ENCODE measurements at regions not wholly inside any gene's neighbourhood (a gene's known extent, or its start where the extent isn't known, plus 50 kb on each side); places are given as distances from the start of the nearest gene placed in this dataset.

DNA sequence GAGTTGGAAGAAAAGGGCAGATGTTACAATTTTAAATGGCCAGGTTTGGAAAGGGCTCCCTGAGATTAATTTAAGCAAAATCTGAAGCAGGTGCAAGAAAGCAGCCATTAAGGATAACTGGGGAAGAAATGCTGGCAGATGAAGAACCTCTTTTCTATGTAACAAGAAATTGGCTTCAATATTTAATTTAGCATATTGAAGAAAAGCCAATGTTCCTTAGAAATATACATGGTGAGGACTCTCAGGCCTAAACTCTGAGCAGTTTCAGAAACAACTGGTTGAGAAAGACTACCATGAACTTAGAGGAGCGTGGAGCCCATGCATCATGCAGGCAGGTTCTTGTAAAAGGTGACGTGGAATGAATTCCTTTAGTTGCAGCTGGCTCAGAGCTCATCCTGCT lies 152.8 kb downstream of the LRIG3 start:
- Histone ChIP-seq H4K20me1 (ENCODE audit: insufficient read depth, low read length) (no peaks in the 10 kb centered on the region), H3K4me2 (ENCODE audit: insufficient read depth, low read length) (no peak overlapping the region), H3K27me3 (ENCODE audit: insufficient read depth, low read length, poor library complexity) (no peaks in the 10 kb centered on the region), H3K4me3 (ENCODE audit: low read depth in 1 of 2, low read length in 2 of 2) (no peak overlapping the region), H3K9ac (ENCODE audit: low read depth, low read length) (no peak overlapping the region), H3K27ac (ENCODE audit: low read length) (no peak overlapping the region), H3K79me2 (ENCODE audit: insufficient read depth, low read length) (no peaks in the 10 kb centered on the region), H3K4me1 (ENCODE audit: insufficient read depth, low read length) (no peaks in the 10 kb centered on the region), H3K9me3 (ENCODE audit: insufficient read depth, low read length, severe bottlenecking) (no peaks in the 10 kb centered on the region), H3K36me3 (ENCODE audit: insufficient read depth, low read length) (no peaks in the 10 kb centered on the region), H2AFZ (ENCODE audit: low read depth, low read length) (no peak overlapping the region)
- DNase-seq, result no peak
- TF ChIP-seq, protein P1, sequence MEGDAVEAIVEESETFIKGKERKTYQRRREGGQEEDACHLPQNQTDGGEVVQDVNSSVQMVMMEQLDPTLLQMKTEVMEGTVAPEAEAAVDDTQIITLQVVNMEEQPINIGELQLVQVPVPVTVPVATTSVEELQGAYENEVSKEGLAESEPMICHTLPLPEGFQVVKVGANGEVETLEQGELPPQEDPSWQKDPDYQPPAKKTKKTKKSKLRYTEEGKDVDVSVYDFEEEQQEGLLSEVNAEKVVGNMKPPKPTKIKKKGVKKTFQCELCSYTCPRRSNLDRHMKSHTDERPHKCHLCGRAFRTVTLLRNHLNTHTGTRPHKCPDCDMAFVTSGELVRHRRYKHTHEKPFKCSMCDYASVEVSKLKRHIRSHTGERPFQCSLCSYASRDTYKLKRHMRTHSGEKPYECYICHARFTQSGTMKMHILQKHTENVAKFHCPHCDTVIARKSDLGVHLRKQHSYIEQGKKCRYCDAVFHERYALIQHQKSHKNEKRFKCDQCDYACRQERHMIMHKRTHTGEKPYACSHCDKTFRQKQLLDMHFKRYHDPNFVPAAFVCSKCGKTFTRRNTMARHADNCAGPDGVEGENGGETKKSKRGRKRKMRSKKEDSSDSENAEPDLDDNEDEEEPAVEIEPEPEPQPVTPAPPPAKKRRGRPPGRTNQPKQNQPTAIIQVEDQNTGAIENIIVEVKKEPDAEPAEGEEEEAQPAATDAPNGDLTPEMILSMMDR (IDR thresholded peaks at IDR 0.05; ENCODE audit: borderline replicate concordance, extremely low read depth, low read length, poor library complexity, severe bottlenecking), result no peak
- TF ChIP-seq EZH2 (IDR thresholded peaks at IDR 0.05; ENCODE audit: borderline replicate concordance, low read depth, low read length, severe bottlenecking), result no peak
- ATAC-seq (ENCODE audit: insufficient read depth, low read depth), result no peak

DNA sequence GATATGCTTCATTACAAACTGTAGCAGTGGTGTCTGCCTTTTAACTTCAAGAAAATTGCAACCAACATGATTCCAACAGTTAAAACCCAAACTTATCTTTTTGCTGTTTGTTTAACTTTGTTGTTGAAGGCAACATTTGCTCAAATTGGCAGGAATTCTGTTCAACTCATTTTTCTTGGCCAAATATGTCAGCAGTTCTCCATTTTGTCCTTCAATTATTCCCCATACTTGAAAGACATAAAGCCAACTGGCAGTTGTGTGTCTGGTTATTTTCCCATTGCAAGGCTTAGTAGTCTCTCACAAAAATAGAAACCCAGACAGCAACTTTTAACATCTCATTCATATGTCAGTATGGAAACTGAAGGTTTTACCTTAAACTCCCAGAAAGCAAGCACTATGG lies 146.3 kb downstream of the LRIG3 start:
- no peaks in the 10 kb centered on the region for H3K79me2 ChIP-seq (ENCODE audit: insufficient read depth, low read length)
- no peaks in the 10 kb centered on the region for H4K20me1 ChIP-seq (ENCODE audit: insufficient read depth, low read length)
- no peaks in the 10 kb centered on the region for H3K27me3 ChIP-seq (ENCODE audit: insufficient read depth, low read length, poor library complexity)
- ATAC-seq (ENCODE audit: insufficient read depth, low read depth) (no peak), DNase-seq (no peak)
- H3K4me2 ChIP-seq (ENCODE audit: insufficient read depth, low read length), result no peak overlapping the region
- no peaks in the 10 kb centered on the region for H3K9me3 ChIP-seq (ENCODE audit: insufficient read depth, low read length, severe bottlenecking)
- H3K27ac ChIP-seq (ENCODE audit: low read length), result no peak overlapping the region
- no peak overlapping the region for H2AFZ ChIP-seq (ENCODE audit: low read depth, low read length)
- H3K4me1 ChIP-seq (ENCODE audit: insufficient read depth, low read length), result no peaks in the 10 kb centered on the region
- TF ChIP-seq EZH2 (IDR thresholded peaks at IDR 0.05; ENCODE audit: borderline replicate concordance, low read depth, low read length, severe bottlenecking), result no peak
- TF ChIP-seq, protein P1 (IDR thresholded peaks at IDR 0.05; ENCODE audit: borderline replicate concordance, extremely low read depth, low read length, poor library complexity, severe bottlenecking), result no peak
- no peak overlapping the region for H3K4me3 ChIP-seq (ENCODE audit: low read depth in 1 of 2, low read length in 2 of 2)
- H3K36me3 ChIP-seq (ENCODE audit: insufficient read depth, low read length), result no peaks in the 10 kb centered on the region
- H3K9ac ChIP-seq (ENCODE audit: low read depth, low read length), result no peak overlapping the region

DNA sequence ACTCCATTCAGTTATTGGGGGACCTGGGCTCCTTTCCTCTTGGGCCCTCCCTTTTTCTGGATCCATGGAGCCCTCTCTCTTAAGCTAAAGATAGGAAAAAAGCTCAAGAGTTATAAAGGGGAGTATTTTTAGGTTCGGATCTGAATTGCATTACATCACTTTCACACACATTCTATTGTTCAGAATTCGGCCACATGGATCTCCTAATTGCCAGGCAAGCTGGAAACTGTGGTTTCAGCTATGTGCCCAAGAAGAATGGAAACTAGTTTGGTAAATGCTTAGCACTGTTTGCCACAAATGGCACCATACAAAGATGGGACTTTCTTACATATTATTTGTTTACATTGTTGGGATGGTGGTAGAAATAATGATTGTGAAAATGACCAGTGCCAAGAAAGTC lies 145.6 kb downstream of the LRIG3 start:
- ATAC-seq (ENCODE audit: insufficient read depth, low read depth), result no peak
- H3K9ac ChIP-seq (ENCODE audit: low read depth, low read length), result no peak overlapping the region
- DNase-seq, result no peak
- no peaks in the 10 kb centered on the region for H4K20me1 ChIP-seq (ENCODE audit: insufficient read depth, low read length)
- H3K4me3 ChIP-seq (ENCODE audit: low read depth in 1 of 2, low read length in 2 of 2), result no peak overlapping the region
- no peak overlapping the region for H2AFZ ChIP-seq (ENCODE audit: low read depth, low read length)
- H3K4me2 ChIP-seq (ENCODE audit: insufficient read depth, low read length), result no peak overlapping the region
- no peaks in the 10 kb centered on the region for H3K9me3 ChIP-seq (ENCODE audit: insufficient read depth, low read length, severe bottlenecking)
- TF ChIP-seq, protein P1 (IDR thresholded peaks at IDR 0.05; ENCODE audit: borderline replicate concordance, extremely low read depth, low read length, poor library complexity, severe bottlenecking), result no peak
- no peak for TF ChIP-seq EZH2 (IDR thresholded peaks at IDR 0.05; ENCODE audit: borderline replicate concordance, low read depth, low read length, severe bottlenecking)
- no peaks in the 10 kb centered on the region for H3K36me3 ChIP-seq (ENCODE audit: insufficient read depth, low read length)
- H3K79me2 ChIP-seq (ENCODE audit: insufficient read depth, low read length), result no peaks in the 10 kb centered on the region
- no peaks in the 10 kb centered on the region for H3K27me3 ChIP-seq (ENCODE audit: insufficient read depth, low read length, poor library complexity)
- no peak overlapping the region for H3K27ac ChIP-seq (ENCODE audit: low read length)
- H3K4me1 ChIP-seq (ENCODE audit: insufficient read depth, low read length), result no peaks in the 10 kb centered on the region

DNA sequence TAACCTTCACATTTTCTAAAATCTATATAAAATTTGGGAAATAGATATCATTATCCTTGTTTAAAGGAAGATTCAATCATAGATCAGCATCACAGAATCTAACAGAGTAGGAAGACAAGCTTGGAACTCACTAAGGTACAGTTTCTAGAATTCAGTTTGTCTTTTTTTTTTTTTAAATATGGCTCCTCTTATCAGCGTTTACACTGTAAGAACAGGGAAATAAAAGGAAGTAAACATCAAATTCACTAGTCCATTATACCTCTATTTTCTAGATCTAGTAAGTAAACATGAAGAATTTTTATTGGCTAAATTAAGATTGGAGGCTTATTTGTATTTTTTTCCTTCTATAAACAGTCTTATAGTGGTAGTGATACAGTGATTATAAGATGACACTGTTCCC lies 144.9 kb downstream of the LRIG3 start:
- TF ChIP-seq, protein P1 (IDR thresholded peaks at IDR 0.05; ENCODE audit: borderline replicate concordance, extremely low read depth, low read length, poor library complexity, severe bottlenecking), result no peak
- no peak for TF ChIP-seq EZH2 (IDR thresholded peaks at IDR 0.05; ENCODE audit: borderline replicate concordance, low read depth, low read length, severe bottlenecking)
- H3K4me2 ChIP-seq (ENCODE audit: insufficient read depth, low read length), result no peak overlapping the region
- H3K9me3 ChIP-seq (ENCODE audit: insufficient read depth, low read length, severe bottlenecking), result no peaks in the 10 kb centered on the region
- no peaks in the 10 kb centered on the region for H3K4me1 ChIP-seq (ENCODE audit: insufficient read depth, low read length)
- no peak for DNase-seq
- H3K4me3 ChIP-seq (ENCODE audit: low read depth in 1 of 2, low read length in 2 of 2), result no peak overlapping the region
- H3K27me3 ChIP-seq (ENCODE audit: insufficient read depth, low read length, poor library complexity), result no peaks in the 10 kb centered on the region
- ATAC-seq (ENCODE audit: insufficient read depth, low read depth), result no peak
- no peaks in the 10 kb centered on the region for H3K36me3 ChIP-seq (ENCODE audit: insufficient read depth, low read length)
- H4K20me1 ChIP-seq (ENCODE audit: insufficient read depth, low read length), result no peaks in the 10 kb centered on the region
- no peak overlapping the region for H2AFZ ChIP-seq (ENCODE audit: low read depth, low read length)
- no peak overlapping the region for H3K9ac ChIP-seq (ENCODE audit: low read depth, low read length)
- no peak overlapping the region for H3K27ac ChIP-seq (ENCODE audit: low read length)
- H3K79me2 ChIP-seq (ENCODE audit: insufficient read depth, low read length), result no peaks in the 10 kb centered on the region
